Fibroblast of upper back skin (primary cell): ENCODE measurements at regions not wholly inside any gene's neighbourhood (a gene's known extent, or its start where the extent isn't known, plus 50 kb on each side); places are given as distances from the start of the nearest gene placed in this dataset.

Experiments
- DNase-seq: peaks from one replicate; pipeline ENCODE4 v3.0.0-alpha.2; 2013

DNA sequence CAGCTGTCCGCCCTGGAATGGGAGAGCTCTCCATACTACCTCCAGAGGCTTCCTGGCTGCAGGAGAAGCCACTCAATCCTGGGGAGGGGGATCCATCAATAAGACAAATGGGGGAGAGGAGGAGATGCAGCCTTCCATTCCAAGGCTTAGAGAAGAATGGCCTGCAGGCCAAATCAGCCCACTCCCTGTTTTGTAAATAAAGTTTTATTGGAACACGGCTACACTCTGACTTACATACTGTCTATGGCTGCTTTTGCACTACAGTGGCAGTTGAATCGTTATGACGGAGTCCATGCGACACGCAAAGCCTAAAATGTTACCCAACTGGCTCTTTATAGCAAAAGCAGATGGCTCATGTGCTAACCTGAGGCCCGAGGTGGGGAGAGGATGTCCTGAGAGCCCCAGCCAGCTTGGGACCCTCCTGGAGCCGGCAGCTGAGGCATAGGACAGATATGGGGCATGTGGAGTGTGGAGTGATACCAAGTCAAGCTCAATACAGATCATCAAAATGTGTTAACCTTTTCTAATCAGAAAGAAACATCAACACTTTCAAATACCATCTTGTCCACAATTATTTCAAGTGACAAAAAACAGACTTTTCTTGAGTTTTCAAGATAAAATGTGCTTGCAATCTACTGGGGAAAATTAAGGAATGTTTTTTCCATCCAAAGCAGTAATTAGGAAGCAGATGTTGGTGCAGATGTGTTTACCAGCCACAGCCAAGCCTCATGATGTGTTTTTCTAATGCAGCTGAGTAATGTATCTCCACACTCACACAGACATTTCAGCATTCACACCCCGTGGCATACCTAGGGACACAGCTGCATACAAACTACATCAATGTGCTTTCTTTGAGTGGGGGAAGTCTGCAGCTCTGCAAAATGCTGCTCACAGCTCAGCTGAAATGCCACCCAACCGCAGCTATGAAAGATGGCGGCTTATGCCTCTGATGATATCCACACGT is 181.6 kb downstream of the SHANK2 start:
- DNase-seq = no peak

DNA sequence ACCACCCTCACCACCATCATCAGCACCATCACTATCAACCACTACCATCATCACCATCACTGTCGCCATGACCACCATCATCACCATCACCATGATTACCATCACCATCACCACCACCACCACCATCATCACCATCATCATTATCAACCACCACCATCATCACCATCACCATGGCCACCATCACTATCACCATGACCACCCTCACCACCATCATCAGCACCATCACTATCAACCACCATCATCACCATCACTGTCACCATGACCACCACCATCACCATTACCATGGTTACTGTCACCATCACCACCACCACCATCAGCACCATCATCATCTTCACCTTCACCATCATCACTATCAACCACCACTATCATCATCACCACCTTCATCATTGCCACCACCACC is 183.4 kb downstream of the SHANK2 start:
- DNase-seq = no peak

DNA sequence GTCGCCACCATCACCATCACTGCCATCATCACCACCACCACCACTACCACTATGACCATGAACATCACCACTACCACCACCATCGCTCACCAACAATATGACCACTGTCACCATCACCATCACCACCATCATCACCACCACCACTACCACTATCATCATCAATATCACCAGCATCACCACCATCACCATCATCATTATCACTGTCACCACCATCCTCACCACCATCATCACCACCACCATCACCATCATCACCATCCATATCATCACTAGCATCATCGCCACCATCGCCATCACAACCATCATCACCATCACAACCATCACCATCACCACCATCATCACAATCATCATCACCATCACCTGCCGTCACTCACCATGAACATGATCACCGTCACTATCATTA is 184.6 kb downstream of the SHANK2 start:
- no peak for DNase-seq

DNA sequence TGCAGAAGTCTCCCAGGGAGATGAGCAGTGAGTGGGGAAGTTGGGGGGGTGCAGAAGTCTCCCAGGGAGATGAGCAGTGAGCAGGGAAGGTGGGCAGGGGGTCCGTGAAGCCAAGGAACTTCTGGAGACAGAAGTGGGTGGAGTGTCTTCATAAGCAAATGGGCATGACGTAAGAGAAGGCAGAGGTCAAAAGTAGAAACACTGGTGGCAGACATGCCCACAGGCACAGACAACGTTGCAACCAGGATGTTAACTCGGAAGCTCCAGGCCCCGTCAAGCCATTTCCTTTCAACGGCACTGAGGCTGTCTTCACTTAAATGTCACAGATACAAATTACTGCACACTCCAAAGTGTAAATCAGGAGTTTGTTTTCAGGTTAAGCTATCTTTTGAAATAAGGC is 186.1 kb downstream of the SHANK2 start:
- DNase-seq = no peak

DNA sequence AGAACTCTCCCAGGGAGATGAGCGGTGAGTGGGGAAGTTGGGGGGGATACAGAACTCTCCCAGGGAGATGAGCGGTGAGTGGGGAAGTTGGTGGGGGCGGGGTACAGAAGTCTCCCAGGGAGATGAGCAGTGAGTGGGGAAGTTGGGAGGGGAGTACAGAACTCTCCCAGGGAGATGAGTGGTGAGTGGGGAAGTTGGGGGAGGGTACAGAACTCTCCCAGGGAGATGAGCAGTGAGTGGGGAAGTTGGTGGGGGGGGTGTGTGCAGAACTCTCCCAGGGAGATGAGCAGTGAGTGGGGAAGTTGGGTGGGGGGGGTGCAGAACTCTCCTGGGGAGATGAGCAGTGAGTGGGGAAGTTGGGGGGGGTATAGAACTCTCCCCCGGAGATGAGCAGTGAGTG is 186.5 kb downstream of the SHANK2 start:
- DNase-seq = peak; percentile 1

DNA sequence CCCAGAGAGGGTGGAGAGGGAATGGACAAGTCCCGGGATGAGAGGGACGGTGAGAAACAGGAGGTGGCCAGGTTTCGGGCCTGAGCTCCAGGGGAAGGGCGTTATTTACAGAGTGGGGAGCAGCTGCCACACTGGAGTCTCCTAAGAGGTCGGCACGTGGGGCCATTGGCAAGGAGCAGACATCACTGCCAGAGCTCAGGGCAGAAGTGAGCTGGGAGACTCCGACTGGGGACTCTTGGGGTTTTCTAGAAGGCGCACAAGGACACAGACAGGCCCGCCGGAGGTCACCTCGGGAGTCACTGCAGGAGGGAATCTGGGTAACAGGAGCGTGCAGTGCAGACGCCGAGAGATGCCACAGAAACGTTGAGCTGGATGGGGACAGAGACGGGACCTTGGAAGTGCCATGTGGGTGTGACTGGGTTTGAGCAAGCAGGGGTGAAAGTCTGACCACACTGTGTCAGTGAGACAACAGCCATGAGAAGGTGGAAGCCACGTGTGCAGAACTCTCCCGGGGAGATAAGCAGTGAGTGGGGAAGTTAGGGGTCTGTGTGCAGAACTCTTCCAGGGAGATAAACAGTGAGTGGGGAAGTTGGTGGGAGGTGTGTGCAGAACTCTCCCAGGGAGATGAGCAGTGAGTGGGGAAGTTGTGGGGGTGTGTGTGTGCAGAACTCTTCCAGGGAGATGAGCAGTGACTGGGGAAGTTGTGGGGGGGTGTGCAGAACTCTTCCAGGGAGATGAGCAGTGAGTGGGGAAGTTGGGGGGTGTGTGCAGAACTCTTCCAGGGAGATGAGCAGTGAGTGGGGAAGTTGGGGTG is 187.5 kb downstream of the SHANK2 start:
- DNase-seq = no peak

DNA sequence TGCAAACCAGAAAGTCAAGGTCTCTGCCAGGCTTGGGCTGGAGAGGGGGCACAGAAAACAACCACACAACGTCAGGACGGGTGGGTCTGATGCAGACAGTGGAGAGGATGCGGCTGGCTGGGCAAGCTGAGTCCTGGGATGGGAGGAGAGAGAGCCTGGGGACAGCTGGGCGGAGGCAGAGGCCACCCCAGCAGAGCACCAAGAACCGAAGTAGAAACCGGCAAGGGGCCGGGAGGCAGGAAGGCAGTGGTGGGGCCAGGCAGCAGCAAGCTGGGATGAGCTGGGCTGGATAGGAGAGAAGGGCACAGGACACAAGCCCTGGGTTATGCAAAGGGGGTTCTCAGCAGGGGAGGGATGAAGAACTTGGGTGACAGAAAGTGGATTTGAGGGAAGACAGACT is 188.2 kb downstream of the SHANK2 start:
- no peak for DNase-seq

DNA sequence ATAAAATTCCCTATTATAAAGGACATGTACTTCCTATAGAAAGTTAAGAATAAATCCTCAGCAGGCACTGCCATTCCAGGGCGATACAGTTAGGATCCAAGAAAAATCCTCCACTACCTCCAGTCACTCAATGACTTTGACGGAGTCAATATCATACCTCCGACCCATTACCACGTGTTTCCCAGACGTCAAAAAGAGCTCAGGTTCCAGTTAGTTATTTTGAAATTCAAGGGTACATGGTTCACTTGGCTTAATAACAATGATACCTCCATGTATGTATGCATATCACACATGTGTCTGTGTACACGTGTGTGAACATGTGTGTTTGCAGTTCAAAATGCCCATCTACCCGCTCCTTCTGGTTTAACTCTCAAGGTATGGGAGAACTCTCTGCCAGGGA is 189.2 kb downstream of the SHANK2 start:
- DNase-seq = no peak

DNA sequence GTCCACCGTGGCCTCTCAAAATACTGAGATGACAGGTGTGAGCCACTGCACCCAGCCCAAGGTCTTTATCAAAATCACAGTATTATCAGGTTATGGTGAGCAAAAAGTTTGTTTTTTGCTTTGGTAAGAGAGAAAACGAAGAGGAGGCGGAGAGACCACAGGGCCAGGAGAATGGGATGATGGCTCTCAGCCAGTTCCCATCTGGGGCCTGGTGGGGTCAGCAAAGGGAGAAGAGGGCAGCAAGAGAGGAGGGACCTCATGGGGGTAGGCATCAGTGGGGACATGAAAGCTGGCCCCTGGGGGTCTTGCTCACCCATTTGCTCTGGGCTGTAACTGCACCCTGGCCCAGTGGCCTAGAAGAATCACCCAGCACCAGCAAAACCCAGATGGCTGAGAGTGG is 190.2 kb downstream of the SHANK2 start:
- DNase-seq = no peak

DNA sequence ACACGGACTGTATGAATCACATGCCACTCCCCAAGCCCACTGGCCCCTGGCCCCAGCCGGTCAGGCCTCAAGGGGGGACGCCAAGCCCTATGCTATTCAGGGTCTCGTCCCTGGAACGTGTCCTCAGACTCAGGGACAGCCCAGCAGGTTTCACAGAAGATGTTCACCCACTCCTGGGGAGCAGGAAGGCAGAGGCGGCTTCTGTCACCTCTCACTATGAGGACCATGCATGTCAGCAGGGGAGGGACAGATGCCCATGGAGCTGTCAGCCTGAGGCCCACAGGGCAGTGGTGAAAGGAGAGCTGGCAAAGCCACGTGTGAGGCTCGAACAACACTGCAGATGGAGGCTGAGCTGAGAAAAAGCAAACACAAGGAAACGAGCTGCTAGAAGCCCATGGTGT is 192.0 kb downstream of the SHANK2 start:
- DNase-seq = no peak

DNA sequence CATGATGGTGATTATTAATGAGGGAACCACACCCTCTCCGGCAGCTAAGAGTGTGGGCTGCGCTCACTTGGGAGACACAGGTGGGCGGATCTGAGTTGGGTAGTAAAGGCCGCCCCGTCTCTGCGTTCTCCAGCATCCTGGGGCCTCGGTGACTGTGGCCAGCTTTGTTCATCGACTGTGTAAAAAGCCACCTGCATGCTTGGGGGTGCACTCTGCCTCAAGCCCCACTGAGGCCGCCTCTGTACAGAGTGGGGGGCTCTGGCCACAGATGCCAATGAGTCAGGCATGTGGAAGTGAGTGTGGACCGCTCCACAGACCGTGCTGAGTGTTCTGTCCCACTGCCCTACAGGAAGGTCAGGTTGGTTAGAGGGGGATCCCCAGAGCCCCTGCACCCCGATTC is 192.7 kb downstream of the SHANK2 start:
- no peak for DNase-seq

DNA sequence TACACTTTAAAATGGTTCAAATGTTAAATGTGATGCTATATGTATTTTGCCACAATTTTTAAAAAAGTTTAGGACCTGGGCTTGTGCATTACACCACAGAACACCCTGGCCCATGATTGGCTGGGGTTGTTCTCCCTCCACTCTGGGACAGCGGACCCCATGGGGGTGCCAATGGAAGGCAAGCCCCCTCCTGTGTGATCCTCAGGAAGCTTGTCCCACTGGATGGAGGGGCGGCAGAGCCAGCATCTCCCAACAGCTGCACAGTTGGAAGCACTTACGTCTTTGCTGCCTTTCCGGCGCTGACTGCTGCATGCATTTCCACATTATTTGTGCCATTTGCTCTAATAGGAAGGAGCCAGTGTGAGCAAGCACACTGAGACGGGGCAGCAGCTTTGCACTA is 196.5 kb downstream of the SHANK2 start:
- DNase-seq = no peak
